Ishikawa (cell line): ENCODE measurements at regions not wholly inside any gene's neighbourhood (a gene's known extent, or its start where the extent isn't known, plus 50 kb on each side); places are given as distances from the start of the nearest gene placed in this dataset.

Source experiments
- CEBPB ChIP-seq: IDR thresholded peaks from 2 replicates; pipeline ENCODE4 v1.6.1; 2012
- CREB1 ChIP-seq: IDR thresholded peaks from 2 replicates; pipeline ENCODE4 v1.6.1; 2012; ENCODE audit warnings: low read depth
- EGR1 ChIP-seq: IDR thresholded peaks from 2 replicates; pipeline ENCODE4 v1.6.1; 2012
- EP300 ChIP-seq: IDR thresholded peaks from 2 replicates; pipeline ENCODE4 v1.6.1; 2012; ENCODE audit warnings: borderline replicate concordance
- FOXM1 ChIP-seq: IDR thresholded peaks from 2 replicates; pipeline ENCODE4 v1.6.1; 2012; ENCODE audit warnings: low read depth, borderline replicate concordance
- MAX ChIP-seq: IDR thresholded peaks from 2 replicates; pipeline ENCODE4 v1.6.1; 2012
- NFIC ChIP-seq: IDR thresholded peaks from 2 replicates; pipeline ENCODE4 v1.6.1; 2012
- RAD21 ChIP-seq: IDR thresholded peaks from 2 replicates; pipeline ENCODE4 v1.6.1; 2012; ENCODE audit warnings: low read depth
- TAF1 ChIP-seq: IDR thresholded peaks from 2 replicates; pipeline ENCODE4 v1.6.1; 2012; ENCODE audit warnings: low read depth, mild to moderate bottlenecking
- TCF12 ChIP-seq: IDR thresholded peaks from 2 replicates; pipeline ENCODE4 v1.6.1; 2012; ENCODE audit warnings: low read depth
- TEAD4 ChIP-seq: IDR thresholded peaks from 2 replicates; pipeline ENCODE4 v1.6.1; 2012
- USF1 ChIP-seq: IDR thresholded peaks from 2 replicates; pipeline ENCODE4 v1.6.1; 2012
- YY1 ChIP-seq: IDR thresholded peaks from 2 replicates; pipeline ENCODE4 v1.6.1; 2012; ENCODE audit warnings: low read depth
- ZBTB7A ChIP-seq: IDR thresholded peaks from 2 replicates; pipeline ENCODE4 v1.6.1; 2012; ENCODE audit warnings: low read depth
- TF ChIP-seq, protein P1 (sequence below): IDR thresholded peaks from 2 replicates; pipeline ENCODE4 v1.6.1; 2012; ENCODE audit warnings: low read depth, mild to moderate bottlenecking

- TF ChIP-seq, protein P1, sequence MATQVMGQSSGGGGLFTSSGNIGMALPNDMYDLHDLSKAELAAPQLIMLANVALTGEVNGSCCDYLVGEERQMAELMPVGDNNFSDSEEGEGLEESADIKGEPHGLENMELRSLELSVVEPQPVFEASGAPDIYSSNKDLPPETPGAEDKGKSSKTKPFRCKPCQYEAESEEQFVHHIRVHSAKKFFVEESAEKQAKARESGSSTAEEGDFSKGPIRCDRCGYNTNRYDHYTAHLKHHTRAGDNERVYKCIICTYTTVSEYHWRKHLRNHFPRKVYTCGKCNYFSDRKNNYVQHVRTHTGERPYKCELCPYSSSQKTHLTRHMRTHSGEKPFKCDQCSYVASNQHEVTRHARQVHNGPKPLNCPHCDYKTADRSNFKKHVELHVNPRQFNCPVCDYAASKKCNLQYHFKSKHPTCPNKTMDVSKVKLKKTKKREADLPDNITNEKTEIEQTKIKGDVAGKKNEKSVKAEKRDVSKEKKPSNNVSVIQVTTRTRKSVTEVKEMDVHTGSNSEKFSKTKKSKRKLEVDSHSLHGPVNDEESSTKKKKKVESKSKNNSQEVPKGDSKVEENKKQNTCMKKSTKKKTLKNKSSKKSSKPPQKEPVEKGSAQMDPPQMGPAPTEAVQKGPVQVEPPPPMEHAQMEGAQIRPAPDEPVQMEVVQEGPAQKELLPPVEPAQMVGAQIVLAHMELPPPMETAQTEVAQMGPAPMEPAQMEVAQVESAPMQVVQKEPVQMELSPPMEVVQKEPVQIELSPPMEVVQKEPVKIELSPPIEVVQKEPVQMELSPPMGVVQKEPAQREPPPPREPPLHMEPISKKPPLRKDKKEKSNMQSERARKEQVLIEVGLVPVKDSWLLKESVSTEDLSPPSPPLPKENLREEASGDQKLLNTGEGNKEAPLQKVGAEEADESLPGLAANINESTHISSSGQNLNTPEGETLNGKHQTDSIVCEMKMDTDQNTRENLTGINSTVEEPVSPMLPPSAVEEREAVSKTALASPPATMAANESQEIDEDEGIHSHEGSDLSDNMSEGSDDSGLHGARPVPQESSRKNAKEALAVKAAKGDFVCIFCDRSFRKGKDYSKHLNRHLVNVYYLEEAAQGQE, result no peak
- no peak for TF ChIP-seq ZBTB7A
- TF ChIP-seq USF1, result no peak
- TF ChIP-seq TCF12, result no peak
- no peak for TF ChIP-seq EP300
- no peak for TF ChIP-seq TEAD4
- no peak for TF ChIP-seq FOXM1
- TF ChIP-seq MAX, result no peak
- no peak for TF ChIP-seq NFIC
- TF ChIP-seq RAD21, result no peak
- no peak for TF ChIP-seq TAF1
- no peak for TF ChIP-seq CEBPB
- no peak for TF ChIP-seq CREB1
- TF ChIP-seq YY1, result no peak
- no peak for TF ChIP-seq EGR1
Measured at GRCh38 chr11:134882671-134883297, 470.7 kb upstream of the B3GAT1 start.

- TF ChIP-seq CEBPB, result no peak
Measured at GRCh38 chr11:134882141-134882540, 470.1 kb upstream of the B3GAT1 start.

DNA sequence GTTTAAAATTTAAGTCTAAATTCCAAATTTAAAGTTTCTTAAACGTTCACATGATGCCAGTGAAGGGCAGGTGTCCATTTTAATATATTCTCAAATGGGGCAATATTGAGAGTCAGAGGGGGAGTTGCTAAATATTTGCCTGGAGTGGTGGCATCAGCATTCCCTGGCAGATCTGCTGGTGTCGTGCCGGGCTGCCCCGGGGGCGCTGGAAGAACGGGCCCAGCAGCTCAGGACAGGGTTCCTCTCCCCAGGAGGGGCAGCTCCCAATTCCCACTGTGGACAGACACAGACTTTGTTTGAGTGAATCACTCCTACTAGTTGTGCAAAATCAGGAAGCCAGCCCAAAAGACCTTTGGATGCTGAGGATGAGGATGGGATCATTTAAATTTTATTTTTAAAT is 468.7 kb upstream of the B3GAT1 start:
- no peak for TF ChIP-seq CEBPB
- TF ChIP-seq USF1, result no peak
- TF ChIP-seq CREB1, result no peak
- TF ChIP-seq YY1, result no peak
- no peak for TF ChIP-seq MAX
- no peak for TF ChIP-seq NFIC
- TF ChIP-seq FOXM1, result no peak
- no peak for TF ChIP-seq ZBTB7A
- TF ChIP-seq EGR1, result no peak

DNA sequence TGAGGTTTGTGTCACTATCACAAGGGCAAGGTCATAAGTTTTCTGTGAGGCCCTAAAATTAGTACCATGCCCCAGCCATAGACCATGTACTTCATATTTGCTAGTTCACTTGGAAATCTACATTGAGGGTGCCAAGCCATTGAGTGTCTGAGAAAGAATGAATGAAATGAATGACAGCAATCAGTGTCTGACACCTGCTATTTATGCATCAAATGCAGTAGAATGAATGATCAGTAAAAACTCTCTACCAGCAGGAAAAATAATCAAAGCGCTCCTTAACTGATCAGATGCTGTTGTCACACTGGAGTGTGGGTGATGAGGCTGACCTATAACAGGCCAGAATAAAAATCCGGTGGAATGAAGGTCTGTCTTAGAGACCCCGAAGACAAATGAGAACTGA is 467.9 kb upstream of the B3GAT1 start:
- TF ChIP-seq CEBPB (no peak), RAD21 (no peak), EP300 (no peak), TEAD4 (no peak)

DNA sequence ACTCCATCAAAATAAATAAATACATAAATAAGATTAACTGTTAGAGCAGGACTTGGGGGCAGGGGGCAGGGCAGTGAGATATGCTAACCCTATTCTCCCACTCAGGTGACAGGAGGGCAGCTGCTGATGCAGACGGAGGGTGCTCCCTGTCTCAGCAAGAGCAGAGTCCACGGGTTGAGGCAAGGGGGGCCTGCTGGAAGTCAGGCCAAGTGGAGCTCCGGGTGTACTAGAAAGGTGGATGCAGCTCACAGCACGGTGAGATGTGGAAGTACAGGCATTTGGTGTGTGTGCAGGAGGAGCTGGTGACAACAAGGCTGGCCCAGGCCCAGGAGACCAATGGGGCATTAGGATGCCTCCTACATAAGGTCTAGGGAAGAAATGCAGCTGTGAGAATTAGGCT is 467.3 kb upstream of the B3GAT1 start:
- TF ChIP-seq MAX (no peak), CEBPB (no peak), YY1 (no peak), CREB1 (no peak), EP300 (no peak)

DNA sequence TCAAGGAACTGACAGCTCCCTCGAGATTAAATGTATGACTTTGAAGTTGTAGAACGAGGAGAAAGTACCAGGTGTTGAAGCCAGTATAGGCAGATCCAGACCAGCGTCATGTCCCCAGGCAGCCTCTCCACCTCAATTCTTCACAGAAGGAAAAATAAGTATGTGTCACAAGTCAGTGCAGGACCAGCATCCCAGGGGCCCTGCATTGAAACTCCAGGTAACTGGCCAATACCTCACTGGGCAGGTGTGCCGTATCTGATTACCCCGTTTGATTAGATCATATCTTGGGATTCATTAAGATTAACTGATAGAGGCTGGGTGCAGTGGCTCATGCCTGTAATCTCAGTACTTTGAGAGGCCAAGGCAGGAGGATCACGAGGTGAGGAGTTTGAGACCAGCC is 466.7 kb upstream of the B3GAT1 start:
- TF ChIP-seq ZBTB7A (no peak), TEAD4 (no peak), USF1 (no peak), CEBPB (no peak), TCF12 (no peak), EGR1 (no peak), TAF1 (no peak), RAD21 (no peak), EP300 (no peak), YY1 (no peak), MAX (no peak)
- TF ChIP-seq, protein P1, result no peak
